ENCODE measurements at regions not wholly inside any gene's neighbourhood (a gene's known extent, or its start where the extent isn't known, plus 50 kb on each side); places are given as distances from the start of the nearest gene placed in this dataset.

GRCh38 chr6:16855460-16855859, 94.2 kb upstream of the ATXN1 start:
- no peak for ATAC-seq (ENCODE audit: insufficient read depth, low read depth)
- H3K9me3 ChIP-seq (ENCODE audit: insufficient read depth, low read length, severe bottlenecking): no peaks in the 10 kb centered on the region

DNA sequence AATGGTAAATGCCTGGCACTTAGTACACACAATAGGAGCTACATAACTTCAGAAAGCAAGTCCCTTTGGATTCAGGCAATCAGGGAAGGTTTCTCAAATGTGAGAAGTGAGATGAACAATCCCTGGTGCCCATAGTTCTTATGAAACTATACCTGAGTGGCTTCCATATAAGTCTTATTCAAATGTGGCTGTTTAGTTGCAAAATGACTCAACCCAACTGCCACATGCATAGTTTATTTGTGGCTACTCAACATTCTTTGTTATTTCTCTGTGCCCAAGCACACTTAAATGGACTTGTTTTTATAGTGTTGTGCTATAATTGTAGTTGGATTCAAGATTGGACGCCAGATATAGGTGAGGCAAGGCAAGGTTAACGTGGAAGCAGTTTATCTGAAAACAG, 93.7 kb upstream of the ATXN1 start:
- no peak overlapping the region for H3K4me2 ChIP-seq (ENCODE audit: insufficient read depth, low read length)
- ATAC-seq (ENCODE audit: insufficient read depth, low read depth): no peak

More at GRCh38 chr6:16855460-16855859, 94.2 kb upstream of the ATXN1 start:
- Histone ChIP-seq H2AFZ (ENCODE audit: low read depth, low read length) (no peak overlapping the region), H3K79me2 (ENCODE audit: insufficient read depth, low read length) (no peaks in the 10 kb centered on the region), H3K27me3 (ENCODE audit: insufficient read depth, low read length, poor library complexity) (no peaks in the 10 kb centered on the region), H3K4me3 (ENCODE audit: low read depth in 1 of 2, low read length in 2 of 2) (no peak overlapping the region), H3K4me2 (ENCODE audit: insufficient read depth, low read length) (no peak overlapping the region), H3K9ac (ENCODE audit: low read depth, low read length) (no peak overlapping the region), H4K20me1 (ENCODE audit: insufficient read depth, low read length) (no peaks in the 10 kb centered on the region), H3K4me1 (ENCODE audit: insufficient read depth, low read length) (no peaks in the 10 kb centered on the region), H3K27ac (ENCODE audit: low read length) (no peak overlapping the region), H3K36me3 (ENCODE audit: insufficient read depth, low read length) (no peaks in the 10 kb centered on the region)
- TF ChIP-seq EZH2 (IDR thresholded peaks at IDR 0.05; ENCODE audit: borderline replicate concordance, low read depth, low read length, severe bottlenecking): no peak
- no peak for TF ChIP-seq CTCF (IDR thresholded peaks at IDR 0.05; ENCODE audit: borderline replicate concordance, extremely low read depth, low read length, poor library complexity, severe bottlenecking)
- no peak for DNase-seq

DNA sequence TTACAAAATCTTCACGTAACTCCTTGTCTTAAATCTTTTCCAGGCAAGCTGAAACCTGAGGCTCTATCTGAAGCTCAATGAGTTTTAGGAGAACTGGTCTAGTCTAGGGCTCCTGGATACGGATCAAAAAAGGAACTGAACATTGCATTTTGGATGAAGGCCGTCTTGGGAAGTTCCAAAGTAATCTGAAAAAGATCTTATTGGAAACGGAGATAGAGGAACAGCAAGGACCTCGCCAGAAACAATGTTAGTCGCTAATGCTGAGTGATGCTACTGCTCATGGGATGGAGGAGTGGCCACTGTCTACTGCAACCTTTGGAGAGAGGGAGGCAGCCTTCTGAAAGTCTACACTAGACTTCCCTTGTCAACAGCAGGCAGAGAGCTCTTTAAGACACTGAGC, 91.4 kb upstream of the ATXN1 start:
- ATAC-seq (ENCODE audit: insufficient read depth, low read depth): no peak
- TF ChIP-seq CTCF (IDR thresholded peaks at IDR 0.05; ENCODE audit: borderline replicate concordance, extremely low read depth, low read length, poor library complexity, severe bottlenecking) (no peak), EZH2 (IDR thresholded peaks at IDR 0.05; ENCODE audit: borderline replicate concordance, low read depth, low read length, severe bottlenecking) (no peak)

More for the DNA sequence above, 93.7 kb upstream of the ATXN1 start:
- no peaks in the 10 kb centered on the region for H4K20me1 ChIP-seq (ENCODE audit: insufficient read depth, low read length)
- DNase-seq: no peak
- no peak overlapping the region for H2AFZ ChIP-seq (ENCODE audit: low read depth, low read length)
- TF ChIP-seq CTCF (IDR thresholded peaks at IDR 0.05; ENCODE audit: borderline replicate concordance, extremely low read depth, low read length, poor library complexity, severe bottlenecking) (no peak), EZH2 (IDR thresholded peaks at IDR 0.05; ENCODE audit: borderline replicate concordance, low read depth, low read length, severe bottlenecking) (no peak)
- no peak overlapping the region for H3K27ac ChIP-seq (ENCODE audit: low read length)
- no peaks in the 10 kb centered on the region for H3K4me1 ChIP-seq (ENCODE audit: insufficient read depth, low read length)
- H3K9ac ChIP-seq (ENCODE audit: low read depth, low read length): no peak overlapping the region
- H3K36me3 ChIP-seq (ENCODE audit: insufficient read depth, low read length): no peaks in the 10 kb centered on the region
- H3K79me2 ChIP-seq (ENCODE audit: insufficient read depth, low read length): no peaks in the 10 kb centered on the region
- no peaks in the 10 kb centered on the region for H3K9me3 ChIP-seq (ENCODE audit: insufficient read depth, low read length, severe bottlenecking)
- peaks cover under 1% of the 10 kb centered on the region for H3K27me3 ChIP-seq (ENCODE audit: insufficient read depth, low read length, poor library complexity)
- H3K4me3 ChIP-seq (ENCODE audit: low read depth in 1 of 2, low read length in 2 of 2): no peak overlapping the region

DNA sequence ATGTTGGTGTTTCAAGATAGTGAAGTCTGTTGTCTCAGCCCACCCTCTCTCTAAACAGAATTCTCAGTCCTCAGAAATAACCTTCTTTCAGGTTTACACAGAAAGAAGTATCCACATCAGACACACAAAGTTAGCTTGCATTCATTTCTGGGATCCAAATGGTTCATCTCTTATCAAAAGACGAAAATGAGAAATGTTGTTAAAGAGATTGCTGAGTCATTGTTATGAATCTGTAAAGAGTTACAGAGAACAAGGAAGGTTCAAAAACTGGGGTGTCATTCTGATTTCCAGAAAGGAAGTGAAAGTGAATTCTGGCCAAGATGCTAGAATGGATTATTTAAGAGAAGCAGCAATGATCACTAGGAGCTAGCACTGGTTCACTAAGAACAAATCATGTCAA, 90.5 kb upstream of the ATXN1 start:
- H3K4me1 ChIP-seq (ENCODE audit: insufficient read depth, low read length): no peaks in the 10 kb centered on the region
- no peak overlapping the region for H3K9ac ChIP-seq (ENCODE audit: low read depth, low read length)
- H3K79me2 ChIP-seq (ENCODE audit: insufficient read depth, low read length): no peaks in the 10 kb centered on the region
- H3K36me3 ChIP-seq (ENCODE audit: insufficient read depth, low read length): no peaks in the 10 kb centered on the region
- peaks cover 5% of the 10 kb centered on the region for H3K27me3 ChIP-seq (ENCODE audit: insufficient read depth, low read length, poor library complexity)
- TF ChIP-seq EZH2 (IDR thresholded peaks at IDR 0.05; ENCODE audit: borderline replicate concordance, low read depth, low read length, severe bottlenecking) (no peak), CTCF (IDR thresholded peaks at IDR 0.05; ENCODE audit: borderline replicate concordance, extremely low read depth, low read length, poor library complexity, severe bottlenecking) (no peak)
- no peak for DNase-seq
- no peaks in the 10 kb centered on the region for H4K20me1 ChIP-seq (ENCODE audit: insufficient read depth, low read length)
- ATAC-seq (ENCODE audit: insufficient read depth, low read depth): no peak
- H3K27ac ChIP-seq (ENCODE audit: low read length): no peak overlapping the region
- no peak overlapping the region for H3K4me2 ChIP-seq (ENCODE audit: insufficient read depth, low read length)
- H3K9me3 ChIP-seq (ENCODE audit: insufficient read depth, low read length, severe bottlenecking): no peaks in the 10 kb centered on the region
- no peak overlapping the region for H3K4me3 ChIP-seq (ENCODE audit: low read depth in 1 of 2, low read length in 2 of 2)
- no peak overlapping the region for H2AFZ ChIP-seq (ENCODE audit: low read depth, low read length)

More for the DNA sequence above, 91.4 kb upstream of the ATXN1 start:
- no peak overlapping the region for H3K9ac ChIP-seq (ENCODE audit: low read depth, low read length)
- no peak overlapping the region for H2AFZ ChIP-seq (ENCODE audit: low read depth, low read length)
- H3K27ac ChIP-seq (ENCODE audit: low read length): no peak overlapping the region
- no peaks in the 10 kb centered on the region for H4K20me1 ChIP-seq (ENCODE audit: insufficient read depth, low read length)
- H3K4me1 ChIP-seq (ENCODE audit: insufficient read depth, low read length): no peaks in the 10 kb centered on the region
- peaks cover 5% of the 10 kb centered on the region for H3K27me3 ChIP-seq (ENCODE audit: insufficient read depth, low read length, poor library complexity)
- no peaks in the 10 kb centered on the region for H3K9me3 ChIP-seq (ENCODE audit: insufficient read depth, low read length, severe bottlenecking)
- no peak overlapping the region for H3K4me3 ChIP-seq (ENCODE audit: low read depth in 1 of 2, low read length in 2 of 2)
- no peak for DNase-seq
- no peaks in the 10 kb centered on the region for H3K36me3 ChIP-seq (ENCODE audit: insufficient read depth, low read length)
- no peaks in the 10 kb centered on the region for H3K79me2 ChIP-seq (ENCODE audit: insufficient read depth, low read length)
- no peak overlapping the region for H3K4me2 ChIP-seq (ENCODE audit: insufficient read depth, low read length)
